Erythroblast (primary cell): ENCODE measurements at regions not wholly inside any gene's neighbourhood (a gene's known extent, or its start where the extent isn't known, plus 50 kb on each side); places are given as distances from the start of the nearest gene placed in this dataset.

Experiments used
- GATA1 ChIP-seq: IDR thresholded peaks from 2 replicates; pipeline ENCODE4 v1.6.1; 2011; ENCODE audit warnings: low read depth, mild to moderate bottlenecking, control low read depth, low read length, moderate library complexity
- POLR2A ChIP-seq: IDR thresholded peaks from 2 replicates; pipeline ENCODE4 v1.6.1; 2011; ENCODE audit warnings: mild to moderate bottlenecking, low read length

- TF ChIP-seq POLR2A: no peak
- no peak for TF ChIP-seq GATA1
Measured at GRCh38 chr4:67291644-67292043, 253.7 kb downstream of the CENPC start.
